K562 (cell line): ENCODE measurements at regions not wholly inside any gene's neighbourhood (a gene's known extent, or its start where the extent isn't known, plus 50 kb on each side); places are given as distances from the start of the nearest gene placed in this dataset.

Source experiments
- BRCA1 ChIP-seq, 2 experiments: fragments of 450-650 bp in 1 of 2; sonication (generic) in 1 of 2; formaldehyde crosslinking in 1 of 2; IDR thresholded peaks; 2 replicates each; pipeline versions ENCODE4 v1.5.0 to v1.6.1; 2017 to 2020; ENCODE audit warnings: mild to moderate bottlenecking in 1 of 2, missing genetic modification reagents in 1 of 2
- EZH2 ChIP-seq: IDR thresholded peaks from 2 replicates; pipeline ENCODE4 v1.6.1; 2012; ENCODE audit warnings: low read depth, mild to moderate bottlenecking, inconsistent platforms, low read length, borderline replicate concordance
- JUN ChIP-seq, 2 experiments: sonication (generic) in 1 of 2; formaldehyde crosslinking in 1 of 2; IDR thresholded peaks; 2 replicates each; pipeline versions ENCODE4 v1.6.1 to v1.8.0; 2012 to 2022; ENCODE audit warnings: borderline replicate concordance in 2 of 2, mild to moderate bottlenecking in 2 of 2, improper control_type of control experiment in 1 of 2, low read depth in 1 of 2, low read length in 1 of 2, missing genetic modification reagents in 1 of 2
- MAFK ChIP-seq: IDR thresholded peaks from 2 replicates; pipeline ENCODE4 v1.6.1; 2011; ENCODE audit warnings: low read length, improper control_type of control experiment
- POLR2AphosphoS5 ChIP-seq: IDR thresholded peaks from 2 replicates; pipeline ENCODE4 v1.6.1; 2011; ENCODE audit warnings: mild to moderate bottlenecking, low read depth, low read length, moderate library complexity; ENCODE audit not compliant: control insufficient read depth, insufficient read depth
- RAD21 ChIP-seq, 2 experiments: fragments of 250-450 bp in 1 of 2; fragments of 450-650 bp in 1 of 2; sonication (Bioruptor Pico) in 1 of 2; formaldehyde crosslinking in 1 of 2; IDR thresholded peaks in 1 of 2; conservative IDR thresholded peaks in 1 of 2; 2 replicates each; pipeline versions ENCODE4 v1.4.0 to v1.8.0; 2020 to 2022; ENCODE audit warnings: mild to moderate bottlenecking in 2 of 2, moderate library complexity in 1 of 2
- SIN3B ChIP-seq: fragments of 450-650 bp; IDR thresholded peaks from 2 replicates; pipeline ENCODE4 v1.6.1; 2017; ENCODE audit warnings: low read depth, mild to moderate bottlenecking, moderate library complexity
- TBP ChIP-seq: optimal IDR thresholded peaks from 2 replicates; pipeline ENCODE3; 2011; ENCODE audit warnings: low read depth, low read length, improper control_type of control experiment
- WHSC1 ChIP-seq: IDR thresholded peaks from one replicate; pipeline ENCODE4 v1.6.1; 2012; ENCODE audit warnings: low read length, control low read depth, inconsistent platforms
- TF ChIP-seq, protein P1 (sequence below), 3 experiments: IDR thresholded peaks in 2 of 3; conservative IDR thresholded peaks in 1 of 3; 2 replicates each; pipeline ENCODE4 v1.5.1; 2011 to 2012; ENCODE audit warnings: low read length in 3 of 3, mild to moderate bottlenecking in 3 of 3, control low read depth in 2 of 3, improper control_type of control experiment in 1 of 3, inconsistent platforms in 1 of 3, low read depth in 1 of 3, mixed read lengths in 1 of 3, moderate library complexity in 1 of 3; ENCODE audit not compliant: insufficient read depth in 2 of 3
- TF ChIP-seq, protein P2 (sequence below), 2 experiments: fragments of 450-650 bp in 1 of 2; sonication (generic) in 1 of 2; formaldehyde crosslinking; conservative IDR thresholded peaks; 2 replicates each; pipeline versions ENCODE4 v1.4.0 to v1.8.1; 2020 to 2022; ENCODE audit warnings: mild to moderate bottlenecking in 1 of 2, missing genetic modification reagents in 1 of 2
- TF ChIP-seq, protein P3 (sequence below): fragments of 450-650 bp; formaldehyde crosslinking; IDR thresholded peaks from 2 replicates; pipeline ENCODE4 v1.4.0; 2022; ENCODE audit warnings: missing genetic modification characterization

DNA sequence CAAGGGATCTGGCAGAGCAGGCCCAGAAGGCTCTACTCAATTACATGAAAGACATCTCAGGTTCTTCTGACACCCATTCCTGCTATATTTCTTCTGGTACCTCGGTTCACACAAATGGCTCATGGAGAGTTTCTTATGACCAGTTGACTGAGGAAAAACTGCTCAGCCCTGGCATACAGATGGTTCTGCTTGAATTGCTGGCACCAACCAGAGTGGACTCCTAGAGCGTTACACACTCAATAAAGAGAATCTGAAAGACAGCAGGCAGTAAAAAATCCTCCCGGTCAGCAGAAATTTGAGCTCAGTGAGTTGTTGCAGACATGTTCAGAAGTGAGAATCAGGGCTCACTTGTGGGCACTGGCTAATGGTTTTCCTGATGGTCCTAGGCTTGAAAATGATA lies 434.4 kb downstream of the TCERG1L start:
- TF ChIP-seq MAFK (no peak), SIN3B (no peak), TBP (no peak), RAD21 (CRISPR knock-in tag; conservative IDR thresholded peaks at IDR 0.05 in 1 of 2, IDR thresholded peaks at IDR 0.05 in 1 of 2) (no peak), JUN (IDR thresholded peaks at IDR 0.05; ENCODE audit: borderline replicate concordance, low read depth, low read length) (no peak), JUN (CRISPR knock-in tag; IDR thresholded peaks at IDR 0.05; ENCODE audit: borderline replicate concordance) (no peak), WHSC1 (no peak), POLR2AphosphoS5 (no peak), EZH2 (no peak), BRCA1 (IDR thresholded peaks at IDR 0.05) (no peak), BRCA1 (CRISPR knock-in tag; IDR thresholded peaks at IDR 0.05) (no peak)
- TF ChIP-seq, protein P1, sequence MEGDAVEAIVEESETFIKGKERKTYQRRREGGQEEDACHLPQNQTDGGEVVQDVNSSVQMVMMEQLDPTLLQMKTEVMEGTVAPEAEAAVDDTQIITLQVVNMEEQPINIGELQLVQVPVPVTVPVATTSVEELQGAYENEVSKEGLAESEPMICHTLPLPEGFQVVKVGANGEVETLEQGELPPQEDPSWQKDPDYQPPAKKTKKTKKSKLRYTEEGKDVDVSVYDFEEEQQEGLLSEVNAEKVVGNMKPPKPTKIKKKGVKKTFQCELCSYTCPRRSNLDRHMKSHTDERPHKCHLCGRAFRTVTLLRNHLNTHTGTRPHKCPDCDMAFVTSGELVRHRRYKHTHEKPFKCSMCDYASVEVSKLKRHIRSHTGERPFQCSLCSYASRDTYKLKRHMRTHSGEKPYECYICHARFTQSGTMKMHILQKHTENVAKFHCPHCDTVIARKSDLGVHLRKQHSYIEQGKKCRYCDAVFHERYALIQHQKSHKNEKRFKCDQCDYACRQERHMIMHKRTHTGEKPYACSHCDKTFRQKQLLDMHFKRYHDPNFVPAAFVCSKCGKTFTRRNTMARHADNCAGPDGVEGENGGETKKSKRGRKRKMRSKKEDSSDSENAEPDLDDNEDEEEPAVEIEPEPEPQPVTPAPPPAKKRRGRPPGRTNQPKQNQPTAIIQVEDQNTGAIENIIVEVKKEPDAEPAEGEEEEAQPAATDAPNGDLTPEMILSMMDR (IDR thresholded peaks at IDR 0.05 in 2 of 3, conservative IDR thresholded peaks at IDR 0.05 in 1 of 3; ENCODE audit: insufficient read depth in 2 of 3, low read depth in 1 of 3, low read length in 3 of 3) = no peak
- TF ChIP-seq, protein P2, sequence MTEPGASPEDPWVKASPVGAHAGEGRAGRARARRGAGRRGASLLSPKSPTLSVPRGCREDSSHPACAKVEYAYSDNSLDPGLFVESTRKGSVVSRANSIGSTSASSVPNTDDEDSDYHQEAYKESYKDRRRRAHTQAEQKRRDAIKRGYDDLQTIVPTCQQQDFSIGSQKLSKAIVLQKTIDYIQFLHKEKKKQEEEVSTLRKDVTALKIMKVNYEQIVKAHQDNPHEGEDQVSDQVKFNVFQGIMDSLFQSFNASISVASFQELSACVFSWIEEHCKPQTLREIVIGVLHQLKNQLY (CRISPR knock-in tag; conservative IDR thresholded peaks at IDR 0.05) = no peak
- TF ChIP-seq, protein P3, sequence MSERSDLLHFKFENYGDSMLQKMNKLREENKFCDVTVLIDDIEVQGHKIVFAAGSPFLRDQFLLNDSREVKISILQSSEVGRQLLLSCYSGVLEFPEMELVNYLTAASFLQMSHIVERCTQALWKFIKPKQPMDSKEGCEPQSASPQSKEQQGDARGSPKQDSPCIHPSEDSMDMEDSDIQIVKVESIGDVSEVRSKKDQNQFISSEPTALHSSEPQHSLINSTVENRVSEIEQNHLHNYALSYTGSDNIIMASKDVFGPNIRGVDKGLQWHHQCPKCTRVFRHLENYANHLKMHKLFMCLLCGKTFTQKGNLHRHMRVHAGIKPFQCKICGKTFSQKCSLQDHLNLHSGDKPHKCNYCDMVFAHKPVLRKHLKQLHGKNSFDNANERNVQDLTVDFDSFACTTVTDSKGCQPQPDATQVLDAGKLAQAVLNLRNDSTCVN (CRISPR knock-in tag) = no peak
